ENCODE measurements at regions not wholly inside any gene's neighbourhood (a gene's known extent, or its start where the extent isn't known, plus 50 kb on each side); places are given as distances from the start of the nearest gene placed in this dataset.

DNA sequence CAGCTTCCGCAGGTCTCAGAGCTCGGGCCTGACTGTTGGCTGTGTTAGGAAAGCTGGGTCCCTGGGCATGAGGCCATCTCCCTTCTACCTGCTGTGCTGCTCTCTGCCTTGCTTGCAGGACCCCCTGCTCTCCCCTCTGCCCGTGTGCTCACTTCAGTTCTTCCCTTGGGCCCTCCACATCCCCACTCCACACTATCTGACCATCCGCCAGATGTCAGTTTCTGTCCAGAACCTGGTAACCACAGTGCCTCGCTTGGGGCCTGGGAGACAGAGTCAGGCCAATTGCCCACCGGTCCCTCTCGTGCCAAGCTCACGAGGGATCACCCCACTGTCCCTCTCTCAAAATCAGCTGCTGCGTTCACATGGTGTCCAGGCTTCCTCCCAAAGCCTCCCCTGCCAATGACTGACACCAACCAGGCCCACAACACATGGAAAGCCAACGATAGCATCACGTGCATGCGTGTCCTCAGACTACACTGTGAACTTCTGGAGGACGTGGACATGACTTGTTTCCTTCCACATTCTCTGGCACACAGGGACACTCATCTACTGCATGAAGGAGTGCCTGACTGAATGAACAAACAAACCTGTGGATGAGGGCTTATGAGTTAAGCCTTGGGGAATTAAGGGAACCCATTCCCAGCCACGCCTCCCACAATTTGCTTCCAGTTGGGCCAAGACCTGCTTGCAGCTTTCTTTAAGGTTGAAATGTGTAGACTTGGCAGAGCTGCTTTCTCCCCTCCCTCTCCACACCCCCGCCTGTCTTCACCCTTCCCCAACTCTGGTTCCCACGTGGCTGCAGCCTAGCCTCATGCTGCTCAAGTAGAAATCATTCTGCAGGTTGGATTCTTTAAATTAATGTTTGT is 72.5 kb upstream of the ZNF423 start:
- no peak for DNase-seq (ENCODE audit: low read depth)
- H3K4me3 ChIP-seq (ENCODE audit: low read length) = no peak overlapping the region
- TF ChIP-seq CTCF (IDR thresholded peaks at IDR 0.05; ENCODE audit: insufficient read depth, low read depth, low read length, missing control alignments) = no peak

DNA sequence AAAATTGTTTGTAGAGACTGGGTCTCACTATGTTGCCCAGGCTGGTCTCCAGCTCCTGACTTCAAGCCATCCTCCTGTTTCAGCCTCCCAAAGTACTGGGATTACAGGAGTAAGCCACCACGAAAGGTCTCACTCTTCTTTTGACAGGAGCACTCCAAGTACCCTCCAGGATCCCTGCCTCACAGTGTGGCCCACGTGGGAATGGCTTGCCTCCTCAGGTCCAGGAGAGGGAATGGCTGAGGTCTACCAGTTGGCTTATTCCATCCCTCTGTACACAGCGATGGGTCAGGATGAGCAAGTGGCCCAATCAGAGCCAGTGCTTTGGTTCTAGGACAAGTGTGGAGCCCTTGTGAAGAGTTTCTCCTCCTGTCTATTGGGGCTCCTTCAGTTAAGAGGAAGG is 73.7 kb upstream of the ZNF423 start:
- DNase-seq (ENCODE audit: low read depth) = no peak
- H3K4me3 ChIP-seq (ENCODE audit: low read length) = no peak overlapping the region
- no peak for TF ChIP-seq CTCF (IDR thresholded peaks at IDR 0.05; ENCODE audit: insufficient read depth, low read depth, low read length, missing control alignments)

GRCh38 chr16:49930841-49931240 is 74.9 kb upstream of the ZNF423 start:
- no peak for TF ChIP-seq CTCF (IDR thresholded peaks at IDR 0.05; ENCODE audit: insufficient read depth, low read depth, low read length, missing control alignments)
- no peak overlapping the region for H3K4me3 ChIP-seq (ENCODE audit: low read length)
- no peak for DNase-seq (ENCODE audit: low read depth)

DNA sequence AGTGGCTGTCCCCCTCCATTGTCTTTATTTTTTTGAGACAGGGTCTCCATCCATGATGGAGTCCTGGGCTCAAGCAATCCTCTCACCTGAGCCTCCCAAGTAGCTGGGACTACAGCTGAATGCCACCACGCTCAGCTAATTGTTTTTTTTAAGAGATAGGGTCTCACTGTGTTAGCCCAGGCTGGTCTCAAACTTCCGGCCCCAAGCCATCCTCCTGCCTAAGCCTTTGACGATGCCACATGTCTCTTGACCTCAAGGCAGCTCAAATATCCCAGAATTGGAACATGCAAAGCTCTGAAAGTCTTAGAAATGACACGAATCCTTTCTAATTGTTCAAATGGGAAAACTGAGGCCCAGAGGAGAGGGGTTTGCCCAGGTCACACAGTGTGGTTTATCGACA is 75.4 kb upstream of the ZNF423 start:
- TF ChIP-seq CTCF (IDR thresholded peaks at IDR 0.05; ENCODE audit: insufficient read depth, low read depth, low read length, missing control alignments) = no peak
- no peak for DNase-seq (ENCODE audit: low read depth)
- no peak overlapping the region for H3K4me3 ChIP-seq (ENCODE audit: low read length)

- no peak overlapping the region for H3K4me3 ChIP-seq (ENCODE audit: low read length)
- DNase-seq (ENCODE audit: low read depth) = no peak
- TF ChIP-seq CTCF (IDR thresholded peaks at IDR 0.05; ENCODE audit: insufficient read depth, low read depth, low read length, missing control alignments) = no peak
Observed at GRCh38 chr16:49931916-49932315, 76.0 kb upstream of the ZNF423 start.

DNA sequence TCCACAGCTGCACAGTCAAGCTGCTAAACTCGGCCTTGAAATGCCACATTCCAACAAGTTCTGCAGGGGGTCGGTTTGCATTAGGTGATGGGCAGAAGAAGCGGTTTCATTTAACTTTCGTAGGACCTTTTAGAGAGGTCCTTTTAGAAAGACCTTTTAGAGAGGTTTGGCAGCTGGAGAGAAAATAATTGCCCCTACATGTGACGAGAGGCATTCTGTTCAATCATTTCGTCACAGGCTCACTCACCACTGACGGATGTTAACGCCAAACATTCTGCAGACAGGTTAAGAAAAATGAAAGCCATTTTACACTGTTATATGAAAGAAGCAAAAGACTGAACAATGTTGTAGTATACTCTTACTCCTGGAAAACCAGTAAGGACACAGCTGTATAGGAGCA is 76.5 kb upstream of the ZNF423 start:
- DNase-seq (ENCODE audit: low read depth) = no peak
- no peak overlapping the region for H3K4me3 ChIP-seq (ENCODE audit: low read length)
- TF ChIP-seq CTCF (IDR thresholded peaks at IDR 0.05; ENCODE audit: insufficient read depth, low read depth, low read length, missing control alignments) = no peak

- TF ChIP-seq CTCF (IDR thresholded peaks at IDR 0.05; ENCODE audit: insufficient read depth, low read depth, low read length, missing control alignments) = no peak
- DNase-seq (ENCODE audit: low read depth) = no peak
Observed at GRCh38 chr16:49932946-49933345, 77.0 kb upstream of the ZNF423 start.

More at GRCh38 chr16:49932946-49933345, 77.0 kb upstream of the ZNF423 start:
- H3K4me3 ChIP-seq (ENCODE audit: low read length) = no peak overlapping the region

All from epithelial cell of esophagus (primary cell).